ENCODE measurements at regions not wholly inside any gene's neighbourhood (a gene's known extent, or its start where the extent isn't known, plus 50 kb on each side); places are given as distances from the start of the nearest gene placed in this dataset.

DNA sequence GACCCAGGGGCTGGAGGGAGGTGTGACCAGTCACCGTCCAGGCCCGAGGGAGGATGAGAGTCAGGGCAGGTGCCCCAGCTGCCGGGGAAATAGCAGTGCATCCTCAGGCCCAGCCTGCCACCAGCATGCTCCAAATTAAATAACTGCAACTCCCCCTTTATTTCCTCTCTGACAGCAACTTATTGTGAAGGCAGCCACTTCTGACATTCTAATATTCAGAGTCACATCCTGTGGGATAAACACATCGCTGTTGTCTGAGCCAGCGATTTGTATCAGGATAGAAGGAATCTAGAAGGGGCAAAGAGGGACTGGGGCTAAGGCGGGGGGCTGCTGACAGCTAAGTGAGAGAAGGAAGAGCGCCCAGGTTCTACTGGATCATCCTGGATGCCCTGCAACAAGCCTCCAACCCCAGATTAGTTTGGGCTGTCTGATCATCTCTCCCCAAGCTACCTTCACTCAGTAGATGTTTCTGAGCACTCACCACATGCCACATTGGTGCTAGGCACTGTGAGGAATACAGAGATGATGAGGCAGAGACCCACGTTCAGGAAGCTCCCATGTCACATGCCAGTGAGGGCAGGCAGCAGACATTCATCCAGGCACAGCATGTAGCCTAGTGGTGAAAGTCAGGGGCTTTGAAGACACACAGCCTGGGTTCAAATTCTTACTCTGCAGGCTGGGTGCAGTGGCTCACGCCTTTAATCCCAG, 214.1 kb downstream of the BUD13 start:
- Histone ChIP-seq H3K27me3 (ENCODE audit: control insufficient read depth in 1 of 2, insufficient read depth in 2 of 2, low read length in 2 of 2) (no peaks in the 10 kb centered on the region), H4K20me1 (ENCODE audit: insufficient read depth, low read length) (no peaks in the 10 kb centered on the region), H3K9ac (ENCODE audit: insufficient read depth, low read depth, low read length) (no peak overlapping the region), H3K4me2 (ENCODE audit: low read depth, low read length) (no peak overlapping the region), H3K27ac (ENCODE audit: extremely low read length, insufficient read depth, low read length) (no peak overlapping the region), H3K36me3 (replicated peaks in 1 of 2; ENCODE audit: control insufficient read depth in 1 of 2, insufficient read depth in 2 of 2, low read length in 2 of 2) (no peaks in the 10 kb centered on the region), H2AFZ (ENCODE audit: low read length) (no peak overlapping the region), H3K4me3 (replicated peaks in 1 of 3; ENCODE audit: insufficient read depth in 1 of 3, low read depth in 2 of 3, low read length in 3 of 3) (no peak overlapping the region), H3K4me1 (ENCODE audit: insufficient read depth, low read length) (peaks cover 16% of the 10 kb centered on the region), H3K9me3 (ENCODE audit: low read length) (no peaks in the 10 kb centered on the region), H3K79me2 (ENCODE audit: insufficient read depth, low read length) (no peaks in the 10 kb centered on the region)
- TF ChIP-seq, protein P1, sequence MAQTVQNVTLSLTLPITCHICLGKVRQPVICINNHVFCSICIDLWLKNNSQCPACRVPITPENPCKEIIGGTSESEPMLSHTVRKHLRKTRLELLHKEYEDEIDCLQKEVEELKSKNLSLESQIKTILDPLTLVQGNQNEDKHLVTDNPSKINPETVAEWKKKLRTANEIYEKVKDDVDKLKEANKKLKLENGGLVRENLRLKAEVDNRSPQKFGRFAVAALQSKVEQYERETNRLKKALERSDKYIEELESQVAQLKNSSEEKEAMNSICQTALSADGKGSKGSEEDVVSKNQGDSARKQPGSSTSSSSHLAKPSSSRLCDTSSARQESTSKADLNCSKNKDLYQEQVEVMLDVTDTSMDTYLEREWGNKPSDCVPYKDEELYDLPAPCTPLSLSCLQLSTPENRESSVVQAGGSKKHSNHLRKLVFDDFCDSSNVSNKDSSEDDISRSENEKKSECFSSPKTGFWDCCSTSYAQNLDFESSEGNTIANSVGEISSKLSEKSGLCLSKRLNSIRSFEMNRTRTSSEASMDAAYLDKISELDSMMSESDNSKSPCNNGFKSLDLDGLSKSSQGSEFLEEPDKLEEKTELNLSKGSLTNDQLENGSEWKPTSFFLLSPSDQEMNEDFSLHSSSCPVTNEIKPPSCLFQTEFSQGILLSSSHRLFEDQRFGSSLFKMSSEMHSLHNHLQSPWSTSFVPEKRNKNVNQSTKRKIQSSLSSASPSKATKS (CRISPR knock-in tag; IDR thresholded peaks at IDR 0.05) = no peak
- POLR2A ChIA-PET = no interaction called here
- ATAC-seq = no peak
- no peak for FAIRE-seq
- no peak for DNase-seq (ENCODE audit: low spot score)
- 74% methylated on average over 7 of the region's 9 CpGs for WGBS (ENCODE audit: low lambda C conversion rate)
- CTCF ChIA-PET (ENCODE audit: low intra/inter-chr PET ratio, low total read pairs) = no interaction called here
- in situ Hi-C loops (cut with HindIII; ENCODE audit: extremely low pct_ligation_motif_present, low pct_unique_long_range_greater_than_20kb) = no loop called here
- intact Hi-C loops (cut with micrococcal nuclease; ENCODE audit: unreplicated experiment) = no loop called here
- no TSS peak for BruUV-seq (replicated peaks)

DNA sequence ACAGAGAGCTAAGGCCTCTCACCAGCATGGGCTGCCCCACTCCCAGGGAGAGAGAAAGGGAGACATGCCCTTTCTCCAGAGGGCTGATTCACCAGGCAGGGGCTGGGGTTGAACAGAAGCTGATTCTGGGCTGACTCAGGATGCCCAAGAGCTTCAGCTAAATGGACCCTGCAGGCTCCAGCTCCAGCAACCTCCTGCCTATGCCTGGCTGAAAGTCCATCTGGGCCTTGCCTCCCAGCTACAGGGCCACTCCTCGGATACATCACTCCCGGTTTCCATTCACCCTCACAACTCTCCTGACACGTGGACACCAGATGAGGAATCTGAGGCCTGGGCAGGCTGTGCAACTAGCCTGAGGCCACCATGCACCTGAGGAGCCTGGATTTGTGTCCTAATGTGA, 215.5 kb downstream of the BUD13 start:
- DNase-seq (ENCODE audit: low spot score) = no peak
- no TSS peak for BruUV-seq (replicated peaks)
- WGBS (ENCODE audit: low lambda C conversion rate) = 7% methylated on average over 3 of the region's 3 CpGs
- ChIA-PET POLR2A (no interaction called here), CTCF (ENCODE audit: low intra/inter-chr PET ratio, low total read pairs) (no interaction called here)
- H4K20me1 ChIP-seq (ENCODE audit: insufficient read depth, low read length) = no peaks in the 10 kb centered on the region
- H3K9me3 ChIP-seq (ENCODE audit: low read length) = no peaks in the 10 kb centered on the region
- no peak overlapping the region for H2AFZ ChIP-seq (ENCODE audit: low read length)
- H3K79me2 ChIP-seq (ENCODE audit: insufficient read depth, low read length) = no peaks in the 10 kb centered on the region
- ATAC-seq = no peak
- no peak overlapping the region for H3K9ac ChIP-seq (ENCODE audit: insufficient read depth, low read depth, low read length)
- peaks cover 2% of the 10 kb centered on the region for H3K4me1 ChIP-seq (ENCODE audit: insufficient read depth, low read length)
- no peak overlapping the region for H3K4me3 ChIP-seq (replicated peaks in 1 of 3; ENCODE audit: insufficient read depth in 1 of 3, low read depth in 2 of 3, low read length in 3 of 3)
- H3K27me3 ChIP-seq (ENCODE audit: control insufficient read depth in 1 of 2, insufficient read depth in 2 of 2, low read length in 2 of 2) = no peaks in the 10 kb centered on the region
- FAIRE-seq = no peak
- in situ Hi-C loops (cut with HindIII; ENCODE audit: extremely low pct_ligation_motif_present, low pct_unique_long_range_greater_than_20kb) = no loop called here
- H3K27ac ChIP-seq (ENCODE audit: extremely low read length, insufficient read depth, low read length) = no peak overlapping the region
- no peaks in the 10 kb centered on the region for H3K36me3 ChIP-seq (replicated peaks in 1 of 2; ENCODE audit: control insufficient read depth in 1 of 2, insufficient read depth in 2 of 2, low read length in 2 of 2)
- intact Hi-C loops (cut with micrococcal nuclease; ENCODE audit: unreplicated experiment) = no loop called here
- H3K4me2 ChIP-seq (ENCODE audit: low read depth, low read length) = no peak overlapping the region
- TF ChIP-seq ISX (CRISPR knock-in tag; conservative IDR thresholded peaks at IDR 0.05) (no peak), POLR2AphosphoS2 (IDR thresholded peaks at IDR 0.05; ENCODE audit: low read depth, low read length) (no peak), NFRKB (IDR thresholded peaks at IDR 0.05) (no peak), NPAS2 (CRISPR knock-in tag; IDR thresholded peaks at IDR 0.05; ENCODE audit: borderline replicate concordance) (no peak), SIX1 (CRISPR knock-in tag; IDR thresholded peaks at IDR 0.05; ENCODE audit: borderline replicate concordance) (no peak), NFE2 (CRISPR knock-in tag; IDR thresholded peaks at IDR 0.05) (no peak), HOXA3 (CRISPR knock-in tag; IDR thresholded peaks at IDR 0.05) (no peak), ZNF234 (CRISPR knock-in tag; conservative IDR thresholded peaks at IDR 0.05) (no peak), CENPX (CRISPR knock-in tag; IDR thresholded peaks at IDR 0.05) (no peak), KDM1A (CRISPR knock-in tag; IDR thresholded peaks at IDR 0.05) (no peak), ERF (CRISPR knock-in tag; IDR thresholded peaks at IDR 0.05) (no peak)
- TF ChIP-seq, protein P2, sequence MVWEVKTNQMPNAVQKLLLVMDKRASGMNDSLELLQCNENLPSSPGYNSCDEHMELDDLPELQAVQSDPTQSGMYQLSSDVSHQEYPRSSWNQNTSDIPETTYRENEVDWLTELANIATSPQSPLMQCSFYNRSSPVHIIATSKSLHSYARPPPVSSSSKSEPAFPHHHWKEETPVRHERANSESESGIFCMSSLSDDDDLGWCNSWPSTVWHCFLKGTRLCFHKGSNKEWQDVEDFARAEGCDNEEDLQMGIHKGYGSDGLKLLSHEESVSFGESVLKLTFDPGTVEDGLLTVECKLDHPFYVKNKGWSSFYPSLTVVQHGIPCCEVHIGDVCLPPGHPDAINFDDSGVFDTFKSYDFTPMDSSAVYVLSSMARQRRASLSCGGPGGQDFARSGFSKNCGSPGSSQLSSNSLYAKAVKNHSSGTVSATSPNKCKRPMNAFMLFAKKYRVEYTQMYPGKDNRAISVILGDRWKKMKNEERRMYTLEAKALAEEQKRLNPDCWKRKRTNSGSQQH (CRISPR knock-in tag; IDR thresholded peaks at IDR 0.05; ENCODE audit: low read depth) = no peak
- TF ChIP-seq, protein P3, sequence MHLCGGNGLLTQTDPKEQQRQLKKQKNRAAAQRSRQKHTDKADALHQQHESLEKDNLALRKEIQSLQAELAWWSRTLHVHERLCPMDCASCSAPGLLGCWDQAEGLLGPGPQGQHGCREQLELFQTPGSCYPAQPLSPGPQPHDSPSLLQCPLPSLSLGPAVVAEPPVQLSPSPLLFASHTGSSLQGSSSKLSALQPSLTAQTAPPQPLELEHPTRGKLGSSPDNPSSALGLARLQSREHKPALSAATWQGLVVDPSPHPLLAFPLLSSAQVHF (CRISPR knock-in tag; IDR thresholded peaks at IDR 0.05) = no peak
- TF ChIP-seq, protein P4, sequence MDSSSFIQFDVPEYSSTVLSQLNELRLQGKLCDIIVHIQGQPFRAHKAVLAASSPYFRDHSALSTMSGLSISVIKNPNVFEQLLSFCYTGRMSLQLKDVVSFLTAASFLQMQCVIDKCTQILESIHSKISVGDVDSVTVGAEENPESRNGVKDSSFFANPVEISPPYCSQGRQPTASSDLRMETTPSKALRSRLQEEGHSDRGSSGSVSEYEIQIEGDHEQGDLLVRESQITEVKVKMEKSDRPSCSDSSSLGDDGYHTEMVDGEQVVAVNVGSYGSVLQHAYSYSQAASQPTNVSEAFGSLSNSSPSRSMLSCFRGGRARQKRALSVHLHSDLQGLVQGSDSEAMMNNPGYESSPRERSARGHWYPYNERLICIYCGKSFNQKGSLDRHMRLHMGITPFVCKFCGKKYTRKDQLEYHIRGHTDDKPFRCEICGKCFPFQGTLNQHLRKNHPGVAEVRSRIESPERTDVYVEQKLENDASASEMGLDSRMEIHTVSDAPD (CRISPR knock-in tag; IDR thresholded peaks at IDR 0.05) = no peak

All from HepG2 (cell line).